ENCODE measurements at regions not wholly inside any gene's neighbourhood (a gene's known extent, or its start where the extent isn't known, plus 50 kb on each side); places are given as distances from the start of the nearest gene placed in this dataset.

DNA sequence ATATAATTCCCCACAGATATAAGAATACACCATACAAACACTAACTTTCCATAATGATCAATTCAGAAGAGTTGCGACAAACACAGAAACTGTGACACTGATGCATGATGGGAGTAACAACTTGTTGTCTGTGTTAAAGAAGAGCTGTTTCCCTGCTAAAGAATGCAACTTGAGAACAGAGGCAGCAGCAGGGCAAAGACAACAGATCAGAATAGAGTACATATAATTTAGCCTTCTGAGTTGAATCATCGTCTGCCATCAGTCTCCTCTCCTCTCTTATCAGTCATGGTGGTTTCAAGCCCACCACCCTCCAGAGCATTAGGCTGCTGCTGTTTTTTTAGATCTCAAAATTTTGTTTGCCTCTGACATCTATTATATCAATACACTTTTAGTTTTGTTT, 280.4 kb downstream of the UBE3D start:
- no peaks in the 10 kb centered on the region for H3K9me2 ChIP-seq
- H3K9me3 ChIP-seq, result no peaks in the 10 kb centered on the region
- H3K4me3 ChIP-seq (ENCODE audit: low read depth in 2 of 2, low read length in 1 of 2), result no peak overlapping the region
- H3K27ac ChIP-seq (ENCODE audit: low read depth in 2 of 2, low read length in 1 of 2), result no peak overlapping the region
- no peaks in the 10 kb centered on the region for H3K27me3 ChIP-seq (ENCODE audit: insufficient read depth)
- H3K4me2 ChIP-seq, result no peak overlapping the region
- H3K79me2 ChIP-seq (ENCODE audit: insufficient read depth), result no peaks in the 10 kb centered on the region
- no peak overlapping the region for H2AFZ ChIP-seq (ENCODE audit: low read depth)
- no peaks in the 10 kb centered on the region for H3F3A ChIP-seq (replicated peaks; ENCODE audit: insufficient read depth)
- WGBS (ENCODE audit: low lambda C conversion rate), result 94% methylated on average over 2 of the region's 2 CpGs
- H4K20me1 ChIP-seq (ENCODE audit: insufficient read depth), result no peaks in the 10 kb centered on the region
- CTCF ChIA-PET, result no interaction called here
- H3K36me3 ChIP-seq (replicated peaks in 1 of 2; ENCODE audit: control insufficient read depth in 1 of 2, insufficient read depth in 2 of 2, low read length in 1 of 2), result no peaks in the 10 kb centered on the region
- H3K9ac ChIP-seq, result no peak overlapping the region
- no peak for DNase-seq
- POLR2A ChIA-PET, result no interaction called here
- no peaks in the 10 kb centered on the region; a peak in 1 of 4 replicates for H3K4me1 ChIP-seq (ENCODE audit: control insufficient read depth in 1 of 2, insufficient read depth in 2 of 2, low read depth in 1 of 2, low read length in 1 of 2)
- TF ChIP-seq TCF12 (IDR thresholded peaks at IDR 0.05) (no peak), MXI1 (IDR thresholded peaks at IDR 0.05; ENCODE audit: low read depth, low read length) (no peak)
- TF ChIP-seq, protein P1, sequence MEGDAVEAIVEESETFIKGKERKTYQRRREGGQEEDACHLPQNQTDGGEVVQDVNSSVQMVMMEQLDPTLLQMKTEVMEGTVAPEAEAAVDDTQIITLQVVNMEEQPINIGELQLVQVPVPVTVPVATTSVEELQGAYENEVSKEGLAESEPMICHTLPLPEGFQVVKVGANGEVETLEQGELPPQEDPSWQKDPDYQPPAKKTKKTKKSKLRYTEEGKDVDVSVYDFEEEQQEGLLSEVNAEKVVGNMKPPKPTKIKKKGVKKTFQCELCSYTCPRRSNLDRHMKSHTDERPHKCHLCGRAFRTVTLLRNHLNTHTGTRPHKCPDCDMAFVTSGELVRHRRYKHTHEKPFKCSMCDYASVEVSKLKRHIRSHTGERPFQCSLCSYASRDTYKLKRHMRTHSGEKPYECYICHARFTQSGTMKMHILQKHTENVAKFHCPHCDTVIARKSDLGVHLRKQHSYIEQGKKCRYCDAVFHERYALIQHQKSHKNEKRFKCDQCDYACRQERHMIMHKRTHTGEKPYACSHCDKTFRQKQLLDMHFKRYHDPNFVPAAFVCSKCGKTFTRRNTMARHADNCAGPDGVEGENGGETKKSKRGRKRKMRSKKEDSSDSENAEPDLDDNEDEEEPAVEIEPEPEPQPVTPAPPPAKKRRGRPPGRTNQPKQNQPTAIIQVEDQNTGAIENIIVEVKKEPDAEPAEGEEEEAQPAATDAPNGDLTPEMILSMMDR (IDR thresholded peaks at IDR 0.05), result no peak
- TF ChIP-seq, protein P2, sequence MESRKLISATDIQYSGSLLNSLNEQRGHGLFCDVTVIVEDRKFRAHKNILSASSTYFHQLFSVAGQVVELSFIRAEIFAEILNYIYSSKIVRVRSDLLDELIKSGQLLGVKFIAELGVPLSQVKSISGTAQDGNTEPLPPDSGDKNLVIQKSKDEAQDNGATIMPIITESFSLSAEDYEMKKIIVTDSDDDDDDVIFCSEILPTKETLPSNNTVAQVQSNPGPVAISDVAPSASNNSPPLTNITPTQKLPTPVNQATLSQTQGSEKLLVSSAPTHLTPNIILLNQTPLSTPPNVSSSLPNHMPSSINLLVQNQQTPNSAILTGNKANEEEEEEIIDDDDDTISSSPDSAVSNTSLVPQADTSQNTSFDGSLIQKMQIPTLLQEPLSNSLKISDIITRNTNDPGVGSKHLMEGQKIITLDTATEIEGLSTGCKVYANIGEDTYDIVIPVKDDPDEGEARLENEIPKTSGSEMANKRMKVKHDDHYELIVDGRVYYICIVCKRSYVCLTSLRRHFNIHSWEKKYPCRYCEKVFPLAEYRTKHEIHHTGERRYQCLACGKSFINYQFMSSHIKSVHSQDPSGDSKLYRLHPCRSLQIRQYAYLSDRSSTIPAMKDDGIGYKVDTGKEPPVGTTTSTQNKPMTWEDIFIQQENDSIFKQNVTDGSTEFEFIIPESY (IDR thresholded peaks at IDR 0.05; ENCODE audit: borderline replicate concordance, low read depth), result no peak
- TF ChIP-seq, protein P3, sequence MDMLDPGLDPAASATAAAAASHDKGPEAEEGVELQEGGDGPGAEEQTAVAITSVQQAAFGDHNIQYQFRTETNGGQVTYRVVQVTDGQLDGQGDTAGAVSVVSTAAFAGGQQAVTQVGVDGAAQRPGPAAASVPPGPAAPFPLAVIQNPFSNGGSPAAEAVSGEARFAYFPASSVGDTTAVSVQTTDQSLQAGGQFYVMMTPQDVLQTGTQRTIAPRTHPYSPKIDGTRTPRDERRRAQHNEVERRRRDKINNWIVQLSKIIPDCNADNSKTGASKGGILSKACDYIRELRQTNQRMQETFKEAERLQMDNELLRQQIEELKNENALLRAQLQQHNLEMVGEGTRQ (IDR thresholded peaks at IDR 0.05; ENCODE audit: borderline replicate concordance, low read depth, low read length), result no peak

DNA sequence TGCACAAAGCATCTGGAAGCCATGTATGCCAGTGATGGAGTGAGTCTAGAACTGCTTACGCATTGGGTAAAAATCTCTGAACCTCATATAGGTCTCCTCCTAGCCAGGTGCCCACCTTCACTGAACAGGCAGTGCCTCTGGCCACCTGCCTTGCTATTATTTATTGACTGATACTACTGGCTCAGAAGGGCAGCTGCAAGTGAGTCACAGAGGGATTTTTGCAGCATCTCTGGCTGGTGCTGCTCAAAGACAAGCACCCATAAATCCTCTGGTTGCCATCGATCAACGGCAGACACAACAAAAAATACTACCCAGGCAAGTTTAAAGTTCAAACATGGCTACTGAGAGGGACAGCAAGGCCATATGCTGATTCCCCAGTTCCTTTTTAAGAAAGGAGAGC, 279.4 kb downstream of the UBE3D start:
- DNase-seq, result no peak
- WGBS (ENCODE audit: low lambda C conversion rate), result 88% methylated on average over 3 of the region's 3 CpGs
- Histone ChIP-seq H3K27me3 (ENCODE audit: insufficient read depth) (no peaks in the 10 kb centered on the region), H3K36me3 (replicated peaks in 1 of 2; ENCODE audit: control insufficient read depth in 1 of 2, insufficient read depth in 2 of 2, low read length in 1 of 2) (no peaks in the 10 kb centered on the region), H3K4me2 (no peak overlapping the region), H3K9me2 (no peaks in the 10 kb centered on the region), H3K4me3 (ENCODE audit: low read depth in 2 of 2, low read length in 1 of 2) (no peak overlapping the region), H2AFZ (ENCODE audit: low read depth) (no peak overlapping the region), H3K27ac (ENCODE audit: low read depth in 2 of 2, low read length in 1 of 2) (no peak overlapping the region), H3K9me3 (0 out of 2 replicates have a peak, but pooled peaks cover 6% of the 10 kb centered on the region), H3K79me2 (ENCODE audit: insufficient read depth) (no peaks in the 10 kb centered on the region), H3F3A (replicated peaks; ENCODE audit: insufficient read depth) (no peaks in the 10 kb centered on the region), H4K20me1 (ENCODE audit: insufficient read depth) (no peaks in the 10 kb centered on the region), H3K9ac (no peak overlapping the region), H3K4me1 (ENCODE audit: control insufficient read depth in 1 of 2, insufficient read depth in 2 of 2, low read depth in 1 of 2, low read length in 1 of 2) (no peaks in the 10 kb centered on the region; a peak in 1 of 4 replicates)
- CTCF ChIA-PET, result no interaction called here
- POLR2A ChIA-PET, result no interaction called here
- TF ChIP-seq, protein P1 (IDR thresholded peaks at IDR 0.05), result no peak
- no peak for TF ChIP-seq RCOR1 (IDR thresholded peaks at IDR 0.05; ENCODE audit: low read length)
- TF ChIP-seq, protein P4, sequence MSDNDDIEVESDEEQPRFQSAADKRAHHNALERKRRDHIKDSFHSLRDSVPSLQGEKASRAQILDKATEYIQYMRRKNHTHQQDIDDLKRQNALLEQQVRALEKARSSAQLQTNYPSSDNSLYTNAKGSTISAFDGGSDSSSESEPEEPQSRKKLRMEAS (IDR thresholded peaks at IDR 0.05; ENCODE audit: low read depth), result no peak
- no peak for TF ChIP-seq NRF1 (IDR thresholded peaks at IDR 0.05; ENCODE audit: low read depth, low read length)
- TF ChIP-seq, protein P3 (IDR thresholded peaks at IDR 0.05; ENCODE audit: borderline replicate concordance, low read depth, low read length), result no peak
- no peak for TF ChIP-seq TAF1 (IDR thresholded peaks at IDR 0.05; ENCODE audit: borderline replicate concordance, low read depth, low read length)
- TF ChIP-seq EP300 (IDR thresholded peaks at IDR 0.05; ENCODE audit: borderline replicate concordance in 1 of 2, low read depth in 1 of 2, low read length in 1 of 2), result no peak
- TF ChIP-seq FOXM1 (IDR thresholded peaks at IDR 0.05; ENCODE audit: low read depth), result no peak
- no peak for TF ChIP-seq RXRA (IDR thresholded peaks at IDR 0.05; ENCODE audit: borderline replicate concordance, low read depth)
- TF ChIP-seq IRF3 (IDR thresholded peaks at IDR 0.05; ENCODE audit: low read depth, low read length), result no peak
- TF ChIP-seq ELF1 (IDR thresholded peaks at IDR 0.05), result no peak
- no peak for TF ChIP-seq FOXJ3 (CRISPR knock-in tag; IDR thresholded peaks at IDR 0.05)

All from SK-N-SH (cell line).